HEK293 (cell line): ENCODE measurements at regions not wholly inside any gene's neighbourhood (a gene's known extent, or its start where the extent isn't known, plus 50 kb on each side); places are given as distances from the start of the nearest gene placed in this dataset.

Source experiments
- GLI4 ChIP-seq: fragments of 450-650 bp; formaldehyde crosslinking; IDR thresholded peaks from 2 replicates; pipeline ENCODE4 v1.5.1; 2016; ENCODE audit warnings: missing biosample characterization, missing genetic modification characterization
- HOXD13 ChIP-seq: sonication (generic); formaldehyde crosslinking; IDR thresholded peaks from 2 replicates; pipeline ENCODE4 v1.8.0; 2022; ENCODE audit warnings: missing genetic modification reagents, borderline replicate concordance
- PRDM10 ChIP-seq: fragments of 450-650 bp; formaldehyde crosslinking; IDR thresholded peaks from 2 replicates; pipeline ENCODE4 v1.5.1; 2016; ENCODE audit warnings: missing biosample characterization, missing genetic modification characterization
- ZBTB11 ChIP-seq: fragments of 450-650 bp; formaldehyde crosslinking; conservative IDR thresholded peaks from 2 replicates; pipeline ENCODE4 v1.5.1; 2016; ENCODE audit warnings: low read depth, missing biosample characterization, missing genetic modification characterization
- ZBTB17 ChIP-seq: fragments of 450-650 bp; formaldehyde crosslinking; IDR thresholded peaks from 2 replicates; pipeline ENCODE4 v1.5.1; 2016; ENCODE audit warnings: missing biosample characterization, missing genetic modification characterization
- ZFP69B ChIP-seq: fragments of 450-650 bp; formaldehyde crosslinking; IDR thresholded peaks from 2 replicates; pipeline ENCODE4 v1.5.1; 2016; ENCODE audit warnings: missing biosample characterization, missing genetic modification characterization
- ZNF114 ChIP-seq: fragments of 450-650 bp; formaldehyde crosslinking; IDR thresholded peaks from 2 replicates; pipeline ENCODE4 v1.5.0; 2017; ENCODE audit warnings: missing biosample characterization, missing genetic modification characterization
- ZNF133 ChIP-seq: fragments of 450-650 bp; formaldehyde crosslinking; IDR thresholded peaks from 2 replicates; pipeline ENCODE4 v1.5.1; 2016; ENCODE audit warnings: missing biosample characterization, missing genetic modification characterization
- ZNF157 ChIP-seq: fragments of 450-650 bp; formaldehyde crosslinking; IDR thresholded peaks from 2 replicates; pipeline ENCODE4 v1.5.1; 2016; ENCODE audit warnings: missing biosample characterization, missing genetic modification characterization
- ZNF18 ChIP-seq: fragments of 450-650 bp; formaldehyde crosslinking; IDR thresholded peaks from 2 replicates; pipeline ENCODE4 v1.5.1; 2016; ENCODE audit warnings: missing biosample characterization, missing genetic modification characterization
- ZNF514 ChIP-seq: fragments of 450-650 bp; formaldehyde crosslinking; IDR thresholded peaks from 2 replicates; pipeline ENCODE4 v1.5.1; 2016; ENCODE audit warnings: missing biosample characterization, missing genetic modification characterization
- ZNF529 ChIP-seq: fragments of 450-650 bp; formaldehyde crosslinking; IDR thresholded peaks from 2 replicates; pipeline ENCODE4 v1.5.1; 2017; ENCODE audit warnings: missing genetic modification characterization, missing biosample characterization; ENCODE audit not compliant: insufficient replicate concordance
- ZNF558 ChIP-seq: fragments of 450-650 bp; formaldehyde crosslinking; IDR thresholded peaks from 2 replicates; pipeline ENCODE4 v1.5.1; 2016; ENCODE audit warnings: missing biosample characterization, missing genetic modification characterization
- ZNF596 ChIP-seq: fragments of 450-650 bp; IDR thresholded peaks from 2 replicates; pipeline ENCODE4 v1.5.0; 2018; ENCODE audit warnings: missing biosample characterization, mild to moderate bottlenecking, missing genetic modification characterization, moderate library complexity
- ZNF701 ChIP-seq: fragments of 450-650 bp; formaldehyde crosslinking; IDR thresholded peaks from 2 replicates; pipeline ENCODE4 v1.5.1; 2016; ENCODE audit warnings: missing biosample characterization, missing genetic modification characterization
- ZNF791 ChIP-seq: fragments of 450-650 bp; formaldehyde crosslinking; IDR thresholded peaks from 2 replicates; pipeline ENCODE4 v1.5.1; 2016; ENCODE audit warnings: missing biosample characterization, missing genetic modification characterization
- ZSCAN18 ChIP-seq: fragments of 450-650 bp; formaldehyde crosslinking; IDR thresholded peaks from 2 replicates; pipeline ENCODE4 v1.5.1; 2016; ENCODE audit warnings: missing biosample characterization, missing genetic modification characterization
- ZSCAN4 ChIP-seq: fragments of 450-650 bp; formaldehyde crosslinking; IDR thresholded peaks from 2 replicates; pipeline ENCODE4 v1.5.1; 2017; ENCODE audit warnings: missing biosample characterization, missing genetic modification characterization

- TF ChIP-seq ZNF558 (no peak), ZSCAN4 (no peak), GLI4 (tag by site-specific recombination) (no peak), ZNF529 (tag by site-specific recombination) (no peak), ZBTB17 (tag by site-specific recombination) (peak; percentile 79; the same call in 1 of the 2 replicates), ZBTB11 (tag by site-specific recombination) (no peak), ZSCAN18 (tag by site-specific recombination) (0 out of 2 replicates have a peak, but pooled peaks have one; percentile 49), ZNF596 (tag by site-specific recombination) (peak; percentile 36; the same call in 1 of the 2 replicates), ZNF114 (tag by site-specific recombination) (no peak), ZNF514 (tag by site-specific recombination) (no peak), HOXD13 (CRISPR knock-in tag) (no peak), ZNF157 (no peak; the same call in 1 of the 2 replicates), ZNF791 (tag by site-specific recombination) (0 out of 2 replicates have a peak, but pooled peaks have one; percentile 39), PRDM10 (tag by site-specific recombination) (0 out of 2 replicates have a peak, but pooled peaks have one; percentile 39), ZNF701 (no peak), ZFP69B (tag by site-specific recombination) (0 out of 2 replicates have a peak, but pooled peaks have one; percentile 27), ZNF133 (tag by site-specific recombination) (no peak), ZNF18 (0 out of 2 replicates have a peak, but pooled peaks have one; percentile 12)
Observed at GRCh38 chr1:30085811-30086770, 637.3 kb downstream of the MATN1 start (continued).
